SK-N-SH (cell line): ENCODE measurements at regions not wholly inside any gene's neighbourhood (a gene's known extent, or its start where the extent isn't known, plus 50 kb on each side); places are given as distances from the start of the nearest gene placed in this dataset.

Experiments
- CTCF ChIA-PET: fragments of 300-600, 350-600 bp; formaldehyde crosslinking; extraction: SDS; loops from one replicate; lab custom pipeline; 2021; lab: Yijun Ruan, JAX
- POLR2A ChIA-PET: fragments of 350-600 bp; sonication (Branson Sonifier 250); formaldehyde crosslinking; extraction: SDS; loops from one replicate; lab custom pipeline; 2020; ENCODE audit warnings: antibody characterized with exemption, inconsistent platforms; lab: Yijun Ruan, JAX
- DNase-seq: peaks from one replicate; pipeline ENCODE4 v3.0.0; 2012
- H2AFZ ChIP-seq: fragments of 200-600 bp; sonication (generic); 2 replicates; pipeline ENCODE4 v1.8.1; 2016; ENCODE audit warnings: antibody characterized with exemption, mild to moderate bottlenecking, low read depth
- H3F3A ChIP-seq: fragments of 200-600 bp; sonication (generic); replicated peaks from 2 replicates; pipeline ENCODE3; 2016; ENCODE audit warnings: antibody characterized with exemption, mild to moderate bottlenecking; ENCODE audit not compliant: insufficient read depth
- H3K27ac ChIP-seq, 2 experiments: fragments of 200-500 bp in 1 of 2; fragments of 200-600 bp in 1 of 2; sonication (Bioruptor generic) in 1 of 2; sonication (generic), shearing (Covaris generic) in 1 of 2; 2 replicates each; pipeline versions ENCODE4 v1.5.1 to v1.6.1; 2014 to 2016; ENCODE audit warnings: low read depth in 2 of 2, inconsistent platforms in 1 of 2, low read length in 1 of 2, mild to moderate bottlenecking in 1 of 2, mixed read lengths in 1 of 2
- H3K27me3 ChIP-seq: fragments of 200-600 bp; sonication (generic), shearing (Covaris generic); 2 replicates; pipeline ENCODE4 v1.6.1; 2016; ENCODE audit warnings: mixed run types; ENCODE audit not compliant: insufficient read depth
- H3K36me3 ChIP-seq, 2 experiments: fragments of 200-500 bp in 1 of 2; fragments of 200-600 bp in 1 of 2; sonication (Bioruptor generic) in 1 of 2; sonication (generic) in 1 of 2; replicated peaks in 1 of 2; 2 replicates each; pipeline versions ENCODE3 to v1.5.1; 2014 to 2016; ENCODE audit warnings: low read length in 1 of 2, mild to moderate bottlenecking in 1 of 2; ENCODE audit not compliant: insufficient read depth in 2 of 2, control insufficient read depth in 1 of 2
- H3K4me1 ChIP-seq, 2 experiments: fragments of 200-500 bp in 1 of 2; fragments of 200-600 bp in 1 of 2; sonication (Bioruptor generic) in 1 of 2; sonication (generic), shearing (Covaris generic) in 1 of 2; 2 replicates each; pipeline versions ENCODE4 v1.5.1 to v1.6.1; 2014 to 2016; ENCODE audit warnings: low read depth in 1 of 2, low read length in 1 of 2, mixed run types in 1 of 2; ENCODE audit not compliant: insufficient read depth in 2 of 2, control insufficient read depth in 1 of 2
- H3K4me2 ChIP-seq: fragments of 200-600 bp; sonication (generic), shearing (Covaris generic); 2 replicates; pipeline ENCODE4 v1.6.1; 2017; ENCODE audit warnings: mixed run types
- H3K4me3 ChIP-seq, 2 experiments: fragments of 200-500 bp in 1 of 2; fragments of 200-600 bp in 1 of 2; sonication (Bioruptor generic) in 1 of 2; sonication (generic), shearing (Covaris generic) in 1 of 2; 2 replicates each; pipeline versions ENCODE4 v1.5.1 to v1.8.1; 2014 to 2016; ENCODE audit warnings: low read depth in 2 of 2, inconsistent platforms in 1 of 2, low read length in 1 of 2, mild to moderate bottlenecking in 1 of 2, mixed read lengths in 1 of 2, moderate library complexity in 1 of 2
- H3K79me2 ChIP-seq: fragments of 200-600 bp; sonication (generic); 2 replicates; pipeline ENCODE4 v1.8.1; 2017; ENCODE audit warnings: mild to moderate bottlenecking; ENCODE audit not compliant: insufficient read depth
- H3K9ac ChIP-seq: fragments of 200-600 bp; sonication (generic); 2 replicates; pipeline ENCODE4 v1.6.1; 2017; ENCODE audit warnings: mixed run types
- H3K9me2 ChIP-seq: fragments of 200-600 bp; sonication (generic); 2 replicates; pipeline ENCODE4 v1.6.1; 2017; ENCODE audit warnings: mixed run types
- H3K9me3 ChIP-seq: fragments of 200-600 bp; sonication (generic); 2 replicates; pipeline ENCODE4 v1.6.1; 2017; ENCODE audit warnings: mixed run types, mild to moderate bottlenecking, moderate library complexity
- H4K20me1 ChIP-seq: fragments of 200-600 bp; sonication (generic); 2 replicates; pipeline ENCODE4 v1.6.1; 2017; ENCODE audit warnings: mild to moderate bottlenecking, mixed run types; ENCODE audit not compliant: insufficient read depth
- CHD2 ChIP-seq: fragments of 150-350 bp; IDR thresholded peaks from 2 replicates; pipeline ENCODE4 v1.6.1; 2018; ENCODE audit warnings: low read length; ENCODE audit not compliant: partially characterized antibody
- EZH2phosphoT487 ChIP-seq: fragments of 200-600 bp; sonication (generic); IDR thresholded peaks from 2 replicates; pipeline ENCODE4 v1.6.1; 2017; ENCODE audit warnings: low read depth, mixed run types, mild to moderate bottlenecking, antibody characterized with exemption, moderate library complexity, borderline replicate concordance
- FOSL2 ChIP-seq: IDR thresholded peaks from 2 replicates; pipeline ENCODE4 v1.4.0; 2012; ENCODE audit warnings: low read depth, mild to moderate bottlenecking, moderate library complexity, borderline replicate concordance
- FOXJ3 ChIP-seq: sonication (generic); formaldehyde crosslinking; IDR thresholded peaks from 2 replicates; pipeline ENCODE4 v1.5.1; 2020; ENCODE audit warnings: mild to moderate bottlenecking, missing genetic modification reagents
- GABPA ChIP-seq: IDR thresholded peaks from 2 replicates; pipeline ENCODE4 v1.4.0; 2012; ENCODE audit warnings: low read depth, mild to moderate bottlenecking
- GATA2 ChIP-seq: sonication (generic); formaldehyde crosslinking; IDR thresholded peaks from 2 replicates; pipeline ENCODE4 v1.5.0; 2020; ENCODE audit warnings: mild to moderate bottlenecking, missing genetic modification reagents
- NRF1 ChIP-seq: IDR thresholded peaks from 2 replicates; pipeline ENCODE4 v1.6.1; 2012; ENCODE audit warnings: low read depth, mild to moderate bottlenecking, low read length
- PBX3 ChIP-seq: IDR thresholded peaks from 2 replicates; pipeline ENCODE4; 2012
- RXRA ChIP-seq: IDR thresholded peaks from 2 replicates; pipeline ENCODE4 v1.4.0; 2012; ENCODE audit warnings: low read depth, mild to moderate bottlenecking, borderline replicate concordance
- TAF1 ChIP-seq: IDR thresholded peaks from 2 replicates; pipeline ENCODE4 v1.6.1; 2012; ENCODE audit warnings: low read depth, mild to moderate bottlenecking, low read length, moderate library complexity, borderline replicate concordance
- USF1 ChIP-seq: IDR thresholded peaks from 2 replicates; pipeline ENCODE4 v1.4.0; 2012; ENCODE audit warnings: low read depth, borderline replicate concordance
- USF2 ChIP-seq: fragments of 150-350 bp; IDR thresholded peaks from 2 replicates; pipeline ENCODE4 v1.6.1; 2017; ENCODE audit warnings: antibody characterized with exemption, low read length, low read depth, borderline replicate concordance
- YY1 ChIP-seq: IDR thresholded peaks from 2 replicates; pipeline ENCODE4 v1.4.0; 2012; ENCODE audit warnings: low read depth, mild to moderate bottlenecking
- WGBS: methylation state at CpG from one replicate; pipeline ENCODE4 v1.1.6; 2017; ENCODE audit warnings: low lambda C conversion rate; 5-methylcytosine and 5-hydroxymethylcytosine counted together
- TF ChIP-seq, protein P1 (sequence below): fragments of 200-600 bp; sonication (generic); IDR thresholded peaks from 2 replicates; pipeline ENCODE4 v1.6.1; 2017; ENCODE audit warnings: antibody characterized with exemption, mild to moderate bottlenecking, moderate library complexity
- TF ChIP-seq, protein P2 (sequence below): IDR thresholded peaks from 2 replicates; pipeline ENCODE4 v1.6.1; 2012; ENCODE audit warnings: mild to moderate bottlenecking, low read depth, low read length, moderate library complexity
- TF ChIP-seq, protein P3 (sequence below): IDR thresholded peaks from 2 replicates; pipeline ENCODE4 v1.4.0; 2012; ENCODE audit warnings: low read depth

DNA sequence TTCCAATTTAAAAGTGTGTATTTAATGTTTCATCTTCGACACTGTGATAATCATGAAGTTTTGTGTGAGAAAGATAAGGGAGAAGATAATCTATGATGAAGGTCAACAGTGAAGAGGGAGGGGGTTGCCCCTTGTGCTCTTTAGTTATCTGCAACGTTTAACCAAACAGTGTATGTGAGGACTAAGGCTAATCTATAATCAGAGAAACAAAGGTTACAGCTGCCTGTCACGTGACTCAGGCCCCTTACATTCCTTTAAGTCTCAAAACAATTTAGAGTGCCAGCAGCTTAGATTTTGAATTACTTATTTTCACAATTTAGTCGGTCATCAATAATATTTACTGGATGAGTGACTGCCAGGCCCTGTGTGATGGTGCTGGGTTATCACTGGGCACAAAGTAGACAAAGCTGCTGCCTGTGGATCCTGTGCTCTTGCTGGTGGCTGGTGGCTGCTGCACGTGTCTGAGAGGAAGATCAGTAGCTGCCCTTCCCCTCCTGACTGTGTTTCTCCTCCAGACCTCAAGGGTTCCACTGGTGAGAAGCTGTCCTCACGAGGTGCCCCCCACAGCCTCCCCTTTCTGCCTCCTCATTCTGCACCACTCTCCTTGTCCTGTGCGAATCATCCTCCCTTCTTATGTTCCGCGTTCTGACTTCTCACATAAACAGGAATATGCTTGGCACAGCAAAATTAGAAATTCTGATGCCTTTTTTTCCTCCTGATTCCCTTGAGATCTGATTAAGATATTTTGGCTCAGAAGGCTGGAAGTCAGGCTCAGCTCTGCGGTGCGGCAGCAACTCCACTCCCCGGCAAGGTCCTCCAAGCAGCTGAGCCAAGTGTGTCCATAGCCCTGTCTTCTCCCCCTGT is 331.1 kb upstream of the B3GAT1 start:
- Histone ChIP-seq H3K27me3 (no peaks in the 10 kb centered on the region), H3K27ac (no peak overlapping the region), H3K9me3 (no peaks in the 10 kb centered on the region; the same call in 1 of the 2 replicates), H3K4me2 (no peak overlapping the region), H3K4me3 (no peak overlapping the region), H4K20me1 (no peaks in the 10 kb centered on the region), H3K4me1 (no peaks in the 10 kb centered on the region), H3K9ac (no peak overlapping the region), H3F3A (no peaks in the 10 kb centered on the region), H3K9me2 (no peaks in the 10 kb centered on the region), H2AFZ (no peak overlapping the region), H3K36me3 (no peaks in the 10 kb centered on the region), H3K79me2 (no peaks in the 10 kb centered on the region)
- no peak for DNase-seq
- no peak for TF ChIP-seq YY1
- TF ChIP-seq, protein P1, sequence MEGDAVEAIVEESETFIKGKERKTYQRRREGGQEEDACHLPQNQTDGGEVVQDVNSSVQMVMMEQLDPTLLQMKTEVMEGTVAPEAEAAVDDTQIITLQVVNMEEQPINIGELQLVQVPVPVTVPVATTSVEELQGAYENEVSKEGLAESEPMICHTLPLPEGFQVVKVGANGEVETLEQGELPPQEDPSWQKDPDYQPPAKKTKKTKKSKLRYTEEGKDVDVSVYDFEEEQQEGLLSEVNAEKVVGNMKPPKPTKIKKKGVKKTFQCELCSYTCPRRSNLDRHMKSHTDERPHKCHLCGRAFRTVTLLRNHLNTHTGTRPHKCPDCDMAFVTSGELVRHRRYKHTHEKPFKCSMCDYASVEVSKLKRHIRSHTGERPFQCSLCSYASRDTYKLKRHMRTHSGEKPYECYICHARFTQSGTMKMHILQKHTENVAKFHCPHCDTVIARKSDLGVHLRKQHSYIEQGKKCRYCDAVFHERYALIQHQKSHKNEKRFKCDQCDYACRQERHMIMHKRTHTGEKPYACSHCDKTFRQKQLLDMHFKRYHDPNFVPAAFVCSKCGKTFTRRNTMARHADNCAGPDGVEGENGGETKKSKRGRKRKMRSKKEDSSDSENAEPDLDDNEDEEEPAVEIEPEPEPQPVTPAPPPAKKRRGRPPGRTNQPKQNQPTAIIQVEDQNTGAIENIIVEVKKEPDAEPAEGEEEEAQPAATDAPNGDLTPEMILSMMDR, result no peak
- no peak for TF ChIP-seq CHD2
- TF ChIP-seq USF2, result no peak
- no peak for TF ChIP-seq NRF1
- no peak for TF ChIP-seq RXRA
- TF ChIP-seq GATA2 (CRISPR knock-in tag), result no peak
- TF ChIP-seq, protein P2, sequence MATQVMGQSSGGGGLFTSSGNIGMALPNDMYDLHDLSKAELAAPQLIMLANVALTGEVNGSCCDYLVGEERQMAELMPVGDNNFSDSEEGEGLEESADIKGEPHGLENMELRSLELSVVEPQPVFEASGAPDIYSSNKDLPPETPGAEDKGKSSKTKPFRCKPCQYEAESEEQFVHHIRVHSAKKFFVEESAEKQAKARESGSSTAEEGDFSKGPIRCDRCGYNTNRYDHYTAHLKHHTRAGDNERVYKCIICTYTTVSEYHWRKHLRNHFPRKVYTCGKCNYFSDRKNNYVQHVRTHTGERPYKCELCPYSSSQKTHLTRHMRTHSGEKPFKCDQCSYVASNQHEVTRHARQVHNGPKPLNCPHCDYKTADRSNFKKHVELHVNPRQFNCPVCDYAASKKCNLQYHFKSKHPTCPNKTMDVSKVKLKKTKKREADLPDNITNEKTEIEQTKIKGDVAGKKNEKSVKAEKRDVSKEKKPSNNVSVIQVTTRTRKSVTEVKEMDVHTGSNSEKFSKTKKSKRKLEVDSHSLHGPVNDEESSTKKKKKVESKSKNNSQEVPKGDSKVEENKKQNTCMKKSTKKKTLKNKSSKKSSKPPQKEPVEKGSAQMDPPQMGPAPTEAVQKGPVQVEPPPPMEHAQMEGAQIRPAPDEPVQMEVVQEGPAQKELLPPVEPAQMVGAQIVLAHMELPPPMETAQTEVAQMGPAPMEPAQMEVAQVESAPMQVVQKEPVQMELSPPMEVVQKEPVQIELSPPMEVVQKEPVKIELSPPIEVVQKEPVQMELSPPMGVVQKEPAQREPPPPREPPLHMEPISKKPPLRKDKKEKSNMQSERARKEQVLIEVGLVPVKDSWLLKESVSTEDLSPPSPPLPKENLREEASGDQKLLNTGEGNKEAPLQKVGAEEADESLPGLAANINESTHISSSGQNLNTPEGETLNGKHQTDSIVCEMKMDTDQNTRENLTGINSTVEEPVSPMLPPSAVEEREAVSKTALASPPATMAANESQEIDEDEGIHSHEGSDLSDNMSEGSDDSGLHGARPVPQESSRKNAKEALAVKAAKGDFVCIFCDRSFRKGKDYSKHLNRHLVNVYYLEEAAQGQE, result no peak
- no peak for TF ChIP-seq USF1
- TF ChIP-seq EZH2phosphoT487, result no peak
- TF ChIP-seq TAF1, result no peak
- no peak for TF ChIP-seq PBX3
- TF ChIP-seq GABPA, result no peak
- TF ChIP-seq, protein P3, sequence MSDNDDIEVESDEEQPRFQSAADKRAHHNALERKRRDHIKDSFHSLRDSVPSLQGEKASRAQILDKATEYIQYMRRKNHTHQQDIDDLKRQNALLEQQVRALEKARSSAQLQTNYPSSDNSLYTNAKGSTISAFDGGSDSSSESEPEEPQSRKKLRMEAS, result no peak
- no peak for TF ChIP-seq FOXJ3 (CRISPR knock-in tag)
- TF ChIP-seq FOSL2, result no peak
- POLR2A ChIA-PET, result no interaction called here
- WGBS, result 34% methylated on average over 12 of the region's 12 CpGs
- CTCF ChIA-PET, result no interaction called here
